ENCODE measurements at regions not wholly inside any gene's neighbourhood (a gene's known extent, or its start where the extent isn't known, plus 50 kb on each side); places are given as distances from the start of the nearest gene placed in this dataset.
A peak's percentile ranks its signal among the peaks of the same experiment; 100 is the strongest.

DNA sequence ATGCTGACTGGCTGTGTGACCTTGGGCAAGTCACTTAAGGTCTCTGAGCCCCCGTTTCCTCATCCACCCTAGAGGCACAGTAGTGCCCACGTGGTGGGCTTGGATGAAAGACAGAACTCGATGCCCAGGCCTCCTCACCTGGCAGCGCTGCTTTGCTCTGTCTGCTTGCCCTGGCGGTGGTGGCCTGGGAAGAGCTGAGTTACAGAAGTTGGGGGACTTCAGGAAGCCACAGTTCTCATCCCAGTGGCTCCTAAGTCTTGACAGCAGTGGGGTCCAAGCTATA is 171.5 kb upstream of the IER5L start:
- H3K4me1 ChIP-seq (ENCODE audit: control insufficient read depth in 5 of 5, insufficient read depth in 5 of 5, low read length in 5 of 5), result peaks cover 0 to 38% (median 5%) of the 10 kb centered on the region in 5 donors
- WGBS, 2 donors, result 93 to 96% methylated on average over 5 of the region's 5 CpGs
- H3K27ac ChIP-seq (ENCODE audit: low read depth in 1 of 2, low read length in 1 of 2), result no peak overlapping the region

DNA sequence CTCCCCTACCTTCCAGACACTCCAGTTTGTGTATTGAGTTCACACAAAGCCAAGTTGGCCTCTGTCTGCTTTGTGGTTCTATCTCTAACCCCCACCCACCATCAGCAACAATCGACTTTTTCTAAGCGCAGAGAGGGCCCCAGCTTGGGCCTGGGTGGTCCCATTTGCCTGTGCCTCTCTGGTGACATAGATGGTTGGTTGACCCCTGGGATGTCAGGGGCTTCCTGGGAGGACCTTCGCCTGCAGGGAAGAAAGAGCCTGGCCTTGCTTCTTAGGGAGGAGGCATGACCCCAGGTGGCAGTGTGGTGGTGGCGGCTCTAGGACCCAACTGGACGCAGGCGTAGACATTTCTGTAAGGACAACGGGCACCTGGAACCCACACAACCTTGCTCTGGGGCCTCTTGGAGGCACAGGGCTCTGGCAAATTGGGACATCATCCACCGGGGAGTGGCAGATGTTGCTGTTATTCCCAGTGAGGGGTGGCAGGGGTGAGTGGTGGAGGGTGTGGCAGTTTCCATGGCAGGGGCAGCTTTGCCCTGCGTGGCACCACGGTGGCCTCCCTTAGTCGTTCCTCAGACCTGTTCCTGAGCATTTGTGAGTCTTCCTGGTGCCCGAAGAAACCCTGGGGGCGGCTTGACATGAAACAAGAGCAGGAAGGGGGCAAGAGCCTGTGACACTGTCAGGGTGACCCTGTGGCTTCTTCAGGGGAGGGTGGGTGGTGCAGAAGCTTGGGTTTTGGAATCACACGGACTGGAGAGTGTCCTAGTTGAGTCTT is 171.0 kb upstream of the IER5L start:
- WGBS, 2 donors, result 73 to 79% methylated on average over 14 of the region's 14 CpGs
- no peak overlapping the region for H3K27ac ChIP-seq (ENCODE audit: low read depth in 1 of 2, low read length in 1 of 2)

More for the DNA sequence above, 171.5 kb upstream of the IER5L start:
- no peak overlapping the region for H3K4me3 ChIP-seq
- TF ChIP-seq, protein P1, sequence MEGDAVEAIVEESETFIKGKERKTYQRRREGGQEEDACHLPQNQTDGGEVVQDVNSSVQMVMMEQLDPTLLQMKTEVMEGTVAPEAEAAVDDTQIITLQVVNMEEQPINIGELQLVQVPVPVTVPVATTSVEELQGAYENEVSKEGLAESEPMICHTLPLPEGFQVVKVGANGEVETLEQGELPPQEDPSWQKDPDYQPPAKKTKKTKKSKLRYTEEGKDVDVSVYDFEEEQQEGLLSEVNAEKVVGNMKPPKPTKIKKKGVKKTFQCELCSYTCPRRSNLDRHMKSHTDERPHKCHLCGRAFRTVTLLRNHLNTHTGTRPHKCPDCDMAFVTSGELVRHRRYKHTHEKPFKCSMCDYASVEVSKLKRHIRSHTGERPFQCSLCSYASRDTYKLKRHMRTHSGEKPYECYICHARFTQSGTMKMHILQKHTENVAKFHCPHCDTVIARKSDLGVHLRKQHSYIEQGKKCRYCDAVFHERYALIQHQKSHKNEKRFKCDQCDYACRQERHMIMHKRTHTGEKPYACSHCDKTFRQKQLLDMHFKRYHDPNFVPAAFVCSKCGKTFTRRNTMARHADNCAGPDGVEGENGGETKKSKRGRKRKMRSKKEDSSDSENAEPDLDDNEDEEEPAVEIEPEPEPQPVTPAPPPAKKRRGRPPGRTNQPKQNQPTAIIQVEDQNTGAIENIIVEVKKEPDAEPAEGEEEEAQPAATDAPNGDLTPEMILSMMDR (IDR thresholded peaks at IDR 0.05; ENCODE audit: control extremely low read depth, extremely low read depth), result no peak
- no peak for DNase-seq
- H3K27me3 ChIP-seq (ENCODE audit: control insufficient read depth in 3 of 3, insufficient read depth in 3 of 3, low read length in 2 of 3), result no peaks in the 10 kb centered on the region
- no peak overlapping the region for H3K9ac ChIP-seq (ENCODE audit: insufficient read depth in 1 of 2, low read length in 2 of 2)
- ATAC-seq (ENCODE audit: insufficient read depth, low FRiP score), result no peak
- no peaks in the 10 kb centered on the region for H3K36me3 ChIP-seq (ENCODE audit: control insufficient read depth in 4 of 4, insufficient read depth in 4 of 4, low read length in 4 of 4)
- H3K9me3 ChIP-seq (ENCODE audit: control insufficient read depth in 4 of 4, insufficient read depth in 3 of 4, low read length in 3 of 4), result no peaks in the 10 kb centered on the region

DNA sequence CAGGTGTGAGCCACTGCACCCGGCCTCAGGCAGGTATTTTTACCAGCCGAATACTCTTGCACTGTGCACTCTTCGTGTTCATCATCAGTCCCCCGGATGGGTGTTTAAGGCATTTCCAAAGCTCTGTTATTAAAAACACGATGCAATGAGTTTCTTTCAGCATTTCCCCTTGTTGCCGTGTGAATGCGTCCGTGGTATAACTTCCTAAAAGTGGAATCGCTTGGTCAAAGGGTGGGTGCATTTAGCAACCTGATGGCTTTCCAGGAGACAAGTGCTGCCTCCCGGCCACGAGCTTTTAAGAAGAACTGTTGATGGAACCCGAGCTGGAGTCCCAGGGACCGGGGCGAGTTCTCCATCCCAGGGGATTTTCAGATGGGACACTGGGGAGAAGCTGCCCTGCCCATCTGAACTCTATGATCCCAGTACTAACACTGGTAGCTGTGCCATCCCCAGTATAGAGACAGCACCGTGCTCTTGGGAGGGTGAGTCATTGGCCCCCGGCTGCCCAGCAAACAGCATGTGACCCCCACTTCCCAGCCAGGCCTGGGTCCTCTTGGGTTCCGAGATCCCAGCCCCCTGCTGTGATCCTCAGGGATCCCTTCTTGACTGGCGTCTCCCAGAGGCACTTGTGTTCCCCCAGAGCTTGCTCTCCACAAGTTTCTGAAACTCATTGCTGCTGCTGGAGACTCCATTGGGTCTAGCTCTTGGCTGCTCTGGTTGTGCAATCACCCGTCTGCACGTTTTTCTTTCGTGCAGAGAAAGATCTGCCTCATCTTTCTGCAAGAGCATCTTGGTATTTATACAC is 169.5 kb upstream of the IER5L start:
- Histone ChIP-seq H3K4me1 (ENCODE audit: control insufficient read depth in 5 of 5, insufficient read depth in 5 of 5, low read length in 5 of 5) (peaks cover 0 to 32% (median 6%) of the 10 kb centered on the region in 5 donors), H3K4me3 (no peak overlapping the region), H3K27ac (ENCODE audit: low read depth in 1 of 2, low read length in 1 of 2) (peak overlapping the region in 1 of 2 donors; percentile 55), H3K36me3 (ENCODE audit: control insufficient read depth in 4 of 4, insufficient read depth in 4 of 4, low read length in 4 of 4) (no peaks in the 10 kb centered on the region), H3K9ac (ENCODE audit: insufficient read depth in 1 of 2, low read length in 2 of 2) (no peak overlapping the region), H3K9me3 (ENCODE audit: control insufficient read depth in 4 of 4, insufficient read depth in 3 of 4, low read length in 3 of 4) (no peaks in the 10 kb centered on the region), H3K27me3 (ENCODE audit: control insufficient read depth in 3 of 3, insufficient read depth in 3 of 3, low read length in 2 of 3) (no peaks in the 10 kb centered on the region)
- DNase-seq (no peak), ATAC-seq (ENCODE audit: insufficient read depth, low FRiP score) (no peak)
- 36 to 62% methylated on average over 21 of the region's 21 CpGs for WGBS, 2 donors
- TF ChIP-seq, protein P1 (IDR thresholded peaks at IDR 0.05; ENCODE audit: control extremely low read depth, extremely low read depth), result no peak

More for the DNA sequence above, 171.0 kb upstream of the IER5L start:
- ATAC-seq (ENCODE audit: insufficient read depth, low FRiP score) (no peak), DNase-seq (no peak)
- no peak overlapping the region for H3K4me3 ChIP-seq
- no peaks in the 10 kb centered on the region for H3K36me3 ChIP-seq (ENCODE audit: control insufficient read depth in 4 of 4, insufficient read depth in 4 of 4, low read length in 4 of 4)
- H3K27me3 ChIP-seq (ENCODE audit: control insufficient read depth in 3 of 3, insufficient read depth in 3 of 3, low read length in 2 of 3), result no peaks in the 10 kb centered on the region
- H3K9ac ChIP-seq (ENCODE audit: insufficient read depth in 1 of 2, low read length in 2 of 2), result no peak overlapping the region
- H3K4me1 ChIP-seq (ENCODE audit: control insufficient read depth in 5 of 5, insufficient read depth in 5 of 5, low read length in 5 of 5), result peaks cover 0 to 37% (median 5%) of the 10 kb centered on the region in 5 donors
- TF ChIP-seq, protein P1 (IDR thresholded peaks at IDR 0.05; ENCODE audit: control extremely low read depth, extremely low read depth), result no peak
- H3K9me3 ChIP-seq (ENCODE audit: control insufficient read depth in 4 of 4, insufficient read depth in 3 of 4, low read length in 3 of 4), result no peaks in the 10 kb centered on the region

All from lung (tissue), 11 donors.